ENCODE measurements at regions not wholly inside any gene's neighbourhood (a gene's known extent, or its start where the extent isn't known, plus 50 kb on each side); places are given as distances from the start of the nearest gene placed in this dataset.

DNA sequence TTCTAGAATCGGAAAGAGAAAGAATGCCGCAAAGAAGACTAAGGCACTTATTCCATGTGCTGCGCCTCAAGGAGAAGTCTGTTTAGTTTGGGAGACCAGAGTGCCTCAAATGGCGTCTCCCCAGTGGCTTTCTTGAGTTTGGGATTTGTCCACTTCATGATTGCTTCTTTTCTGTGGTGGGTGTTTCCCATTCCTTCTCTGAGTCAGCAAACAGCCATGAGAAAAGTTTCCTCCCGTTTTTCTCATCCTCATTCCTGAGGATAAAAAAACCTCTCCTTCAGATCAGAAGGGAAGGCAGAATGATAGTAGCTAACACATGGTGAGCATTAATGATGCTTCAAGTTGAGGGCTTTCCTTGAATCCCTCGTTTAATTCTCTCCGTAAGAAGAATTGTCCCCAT is 275.9 kb upstream of the WWC1 start:
- no peak for DNase-seq (ENCODE audit: low read depth in 4 of 4, low spot score in 1 of 4)

DNA sequence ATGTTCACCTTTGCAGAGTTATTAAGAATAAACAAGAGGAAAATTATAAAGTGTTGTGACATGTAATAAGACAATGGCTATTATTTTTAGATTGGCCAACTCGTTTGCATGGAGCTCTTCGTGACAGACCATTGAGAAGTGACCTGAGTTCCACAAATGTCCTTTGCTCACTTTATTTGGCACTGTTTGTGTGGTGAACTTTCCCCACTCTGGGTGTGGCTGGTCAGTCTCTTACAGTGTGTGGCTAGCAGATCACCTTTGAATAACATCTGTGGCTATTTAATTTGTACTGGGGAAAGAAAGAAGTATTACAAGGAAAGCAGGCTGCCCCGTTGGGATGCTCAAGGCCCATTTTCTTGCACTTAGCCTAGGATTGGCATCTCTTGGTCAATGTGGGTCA is 274.1 kb upstream of the WWC1 start:
- no peak for DNase-seq (ENCODE audit: low read depth in 4 of 4, low spot score in 1 of 4)

DNA sequence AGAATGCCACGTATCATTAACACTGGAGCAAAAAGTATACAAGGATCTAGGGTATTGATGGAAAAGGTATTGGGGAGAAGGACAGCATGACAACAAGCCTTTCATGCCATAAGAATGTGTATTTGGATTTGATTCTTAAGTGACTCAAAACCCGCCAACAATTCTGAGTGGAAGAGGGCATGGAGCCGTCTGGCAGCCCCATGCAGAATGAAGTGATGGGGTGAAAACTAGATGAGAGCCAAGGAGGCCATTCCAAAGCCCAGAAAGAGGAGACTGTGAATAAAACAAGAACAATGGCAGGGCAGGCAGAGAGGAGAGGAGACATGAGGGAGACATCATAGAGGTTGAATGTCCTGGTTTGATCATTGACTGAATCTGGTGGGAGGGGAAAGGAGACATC is 272.3 kb upstream of the WWC1 start:
- no peak for DNase-seq (ENCODE audit: low read depth in 4 of 4, low spot score in 1 of 4)

DNA sequence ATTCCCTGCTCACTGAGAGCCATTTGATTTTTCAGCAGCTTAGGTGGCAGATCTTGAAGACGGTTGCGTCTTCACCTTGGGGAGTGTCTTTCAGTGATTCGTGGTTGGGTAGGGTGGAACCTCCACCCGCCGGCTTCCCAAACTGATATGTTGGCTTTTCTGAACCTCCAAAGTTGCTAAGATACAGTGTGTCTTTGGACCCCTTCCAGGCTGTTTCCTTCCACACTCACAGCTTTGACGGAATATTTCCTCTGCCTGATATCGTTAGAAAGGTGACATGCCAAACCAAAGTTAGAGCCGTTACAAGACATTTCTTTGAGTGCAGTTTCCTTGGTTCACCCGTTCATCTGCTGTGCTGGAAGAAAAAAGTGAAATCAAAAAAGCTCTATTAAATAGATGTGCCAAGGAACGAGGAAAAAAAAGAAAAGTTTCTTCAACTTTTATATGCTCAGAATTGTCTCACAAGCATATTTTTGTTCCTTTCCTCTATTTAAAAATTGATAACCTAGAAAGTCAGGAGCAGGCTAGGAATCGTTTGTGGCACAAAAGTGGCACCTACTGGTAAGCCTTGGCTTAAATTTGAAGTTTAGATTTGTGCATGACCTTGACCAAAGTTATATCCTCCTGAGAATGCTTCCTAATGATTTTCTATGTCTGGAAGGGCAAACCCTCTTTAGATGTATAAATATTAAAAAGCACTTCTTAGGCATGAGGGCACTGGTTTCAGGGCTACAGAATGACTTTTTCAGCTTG is 270.7 kb upstream of the WWC1 start:
- no peak for DNase-seq (ENCODE audit: low read depth in 4 of 4, low spot score in 1 of 4)

DNA sequence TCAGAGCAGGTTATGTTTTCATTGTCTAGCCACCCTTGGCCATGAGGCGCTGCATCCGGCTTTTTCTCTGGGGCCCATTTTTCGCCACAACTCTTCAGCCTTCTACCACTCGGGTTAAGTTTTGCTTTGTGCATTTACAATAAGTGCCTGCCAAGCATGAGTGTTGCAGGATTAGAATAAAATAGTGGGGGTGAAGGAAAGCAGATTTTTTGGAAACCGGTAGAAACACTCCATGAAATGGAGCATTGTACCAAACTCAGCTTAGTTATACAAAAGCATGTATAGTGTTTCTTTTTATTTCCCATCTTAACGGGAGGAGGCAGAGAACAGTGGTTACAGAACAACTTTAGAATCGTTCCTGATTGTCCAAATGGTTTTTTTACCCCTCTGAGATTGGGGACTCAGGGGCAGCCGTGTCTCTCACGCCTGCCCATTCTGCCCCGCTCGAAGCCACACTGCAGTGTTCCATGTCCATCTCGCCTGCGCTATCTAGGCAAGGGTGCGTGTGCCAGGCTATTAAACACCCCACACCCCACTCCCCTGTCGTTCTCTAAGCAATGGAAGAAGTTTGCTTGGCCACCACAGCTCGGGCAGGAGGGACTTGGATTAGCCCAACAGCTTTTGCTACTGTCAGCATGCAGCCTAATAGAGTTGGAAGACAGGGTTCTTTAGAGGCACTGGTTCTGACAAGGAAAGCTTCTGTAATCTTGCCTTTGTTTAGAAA is 268.8 kb upstream of the WWC1 start:
- DNase-seq (ENCODE audit: low read depth in 4 of 4, low spot score in 1 of 4) = no peak

DNA sequence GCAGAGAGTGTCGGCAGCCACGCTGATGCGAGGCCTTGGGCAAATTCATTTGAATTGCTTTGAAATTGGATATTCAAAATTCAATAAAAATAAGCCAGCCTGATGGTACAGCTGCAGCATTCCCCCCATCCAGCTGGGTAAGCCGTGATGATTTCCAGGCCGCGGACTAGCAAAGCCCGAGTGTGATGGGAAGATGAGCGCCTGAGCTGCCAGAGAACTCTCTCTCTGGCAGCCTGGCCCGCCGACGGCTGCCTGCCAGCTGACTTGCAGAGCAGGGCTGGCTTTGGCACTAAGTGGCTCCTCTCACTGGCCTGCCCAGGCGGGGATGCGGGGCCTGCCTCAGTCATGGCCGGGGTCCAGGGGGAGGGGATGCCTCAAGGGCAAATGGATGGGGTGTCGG is 268.3 kb upstream of the WWC1 start:
- no peak for DNase-seq (ENCODE audit: low read depth in 4 of 4, low spot score in 1 of 4)

DNA sequence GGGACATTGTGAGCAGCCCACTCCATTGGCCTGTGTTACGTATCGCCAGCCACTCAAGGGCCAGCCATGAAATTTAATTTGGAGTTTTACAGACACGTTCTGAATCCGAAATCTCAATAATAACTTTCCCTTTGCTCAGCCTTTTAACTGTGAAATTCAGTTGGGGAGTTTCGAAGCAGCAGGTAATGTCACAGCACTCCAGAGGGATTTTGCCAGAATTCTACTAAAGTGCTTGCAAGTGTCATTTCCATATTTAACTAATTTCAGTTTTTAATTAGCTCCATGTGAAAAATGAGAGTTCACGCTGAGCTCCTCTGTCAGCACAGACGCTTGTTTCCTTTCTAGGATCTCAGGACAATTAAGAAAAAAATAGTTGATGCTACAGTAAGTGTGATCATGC is 267.1 kb upstream of the WWC1 start:
- no peak for DNase-seq (ENCODE audit: low read depth in 4 of 4, low spot score in 1 of 4)

DNA sequence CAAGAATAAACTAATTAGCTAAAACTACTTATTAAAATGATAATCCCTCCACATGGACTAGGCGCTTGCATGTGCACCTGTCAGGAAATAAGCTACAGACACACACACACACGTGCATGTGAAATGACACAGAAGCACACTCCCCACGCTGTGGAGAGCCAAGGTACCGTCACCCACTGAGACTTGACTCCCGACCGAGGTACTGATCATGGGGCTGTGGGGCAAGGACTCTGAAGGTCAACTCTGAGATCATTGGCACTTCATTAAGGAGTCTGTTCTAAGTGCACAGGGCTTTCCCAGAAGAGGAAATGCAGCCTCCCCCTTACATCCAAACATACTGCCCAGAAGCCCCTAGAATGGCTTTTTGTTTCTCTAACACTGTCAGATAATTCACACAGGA is 264.4 kb upstream of the WWC1 start:
- DNase-seq (ENCODE audit: low read depth in 4 of 4, low spot score in 1 of 4) = no peak

DNA sequence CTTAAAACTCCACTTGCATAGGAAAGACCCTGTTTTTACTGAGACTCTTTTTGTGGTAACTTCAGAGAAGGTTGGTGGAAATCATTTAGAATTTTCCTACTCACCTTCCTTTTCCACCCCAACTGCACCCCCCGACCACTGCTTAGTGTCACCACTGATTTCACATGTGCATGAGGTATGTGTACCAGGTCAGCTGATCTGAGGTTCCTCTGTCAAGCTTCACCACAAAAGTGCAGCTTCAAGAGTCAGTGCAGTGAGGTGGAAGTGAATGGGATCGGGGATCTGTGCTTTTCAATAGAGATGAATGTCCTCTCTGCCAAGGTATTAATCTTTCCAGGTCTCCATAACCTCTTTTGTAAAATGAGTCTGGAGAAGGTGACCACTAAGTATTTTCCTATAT is 260.5 kb upstream of the WWC1 start:
- DNase-seq (ENCODE audit: low read depth in 4 of 4, low spot score in 1 of 4) = no peak

DNA sequence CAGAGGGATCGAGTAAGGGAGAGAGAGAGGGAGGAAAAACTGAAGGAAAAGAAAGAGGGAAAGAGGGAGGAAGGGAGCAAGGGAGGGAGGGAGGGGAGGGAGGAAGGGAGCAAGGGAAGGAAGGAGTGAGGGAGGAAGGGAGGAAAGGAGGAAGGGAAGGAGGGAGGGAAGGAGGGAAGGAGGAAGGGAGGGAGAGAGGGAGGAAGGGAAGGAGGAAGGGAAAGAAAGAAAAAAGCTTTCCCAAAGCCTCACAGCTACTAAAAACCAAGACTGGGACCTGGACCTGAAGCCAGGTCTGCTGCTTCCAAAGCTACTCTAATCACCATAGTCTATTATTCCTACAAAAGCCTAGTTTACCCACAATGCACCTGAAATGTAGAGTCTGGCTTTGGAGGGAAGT is 259.8 kb upstream of the WWC1 start:
- no peak for DNase-seq (ENCODE audit: low read depth in 4 of 4, low spot score in 1 of 4)

DNA sequence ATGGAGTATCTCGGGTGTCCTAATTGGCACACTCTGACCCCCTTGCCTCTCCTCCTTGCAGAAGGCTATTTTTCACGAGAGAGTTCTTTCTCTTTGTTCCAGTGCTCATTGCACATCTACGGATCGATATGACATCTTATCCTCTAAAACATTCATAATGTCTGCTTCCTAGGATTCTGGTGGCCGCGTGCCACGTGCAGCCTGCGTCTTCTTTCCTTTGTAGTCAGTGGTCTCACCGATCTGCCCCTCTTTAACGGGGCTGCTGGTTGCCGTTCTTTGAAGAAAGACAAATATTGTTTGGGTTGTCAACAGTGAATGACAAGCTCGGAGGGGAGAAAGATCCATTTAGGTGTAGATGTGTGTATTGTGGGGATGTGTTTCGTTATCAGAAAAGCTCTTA is 252.4 kb upstream of the WWC1 start:
- no peak for DNase-seq (ENCODE audit: low read depth in 4 of 4, low spot score in 1 of 4)

DNA sequence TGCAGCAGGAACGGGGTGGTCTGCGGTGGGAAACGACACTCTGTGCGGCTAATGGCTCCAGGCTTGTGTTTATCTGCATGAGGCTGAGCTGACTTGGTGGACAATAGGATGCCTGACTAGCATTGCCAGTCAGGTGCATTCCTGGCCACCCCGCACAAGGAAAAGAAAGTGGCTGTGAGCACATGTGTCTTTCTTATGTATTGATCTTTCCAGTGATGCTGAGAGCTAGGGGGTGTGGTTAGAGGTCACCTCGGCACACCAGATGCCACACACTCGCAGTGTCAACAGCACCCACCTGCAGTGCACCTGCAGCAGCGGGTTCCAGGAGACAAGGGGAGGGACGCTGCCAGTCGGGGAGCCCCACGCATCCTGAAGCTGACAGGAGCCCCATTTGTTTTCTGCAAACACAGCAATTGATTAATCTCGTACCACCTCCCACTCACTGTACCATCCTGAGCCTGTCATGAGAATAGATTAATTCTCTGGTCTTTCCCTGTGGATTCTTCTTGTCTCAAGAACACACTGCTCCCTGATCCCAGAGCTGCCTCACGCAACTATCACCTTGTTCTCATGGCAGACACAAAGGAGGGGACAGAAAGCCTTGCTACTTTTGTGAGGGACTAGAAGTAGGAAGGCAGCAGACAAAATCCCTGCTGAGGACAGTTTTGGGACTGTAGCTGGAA is 251.7 kb upstream of the WWC1 start:
- no peak for DNase-seq (ENCODE audit: low read depth in 4 of 4, low spot score in 1 of 4)

DNA sequence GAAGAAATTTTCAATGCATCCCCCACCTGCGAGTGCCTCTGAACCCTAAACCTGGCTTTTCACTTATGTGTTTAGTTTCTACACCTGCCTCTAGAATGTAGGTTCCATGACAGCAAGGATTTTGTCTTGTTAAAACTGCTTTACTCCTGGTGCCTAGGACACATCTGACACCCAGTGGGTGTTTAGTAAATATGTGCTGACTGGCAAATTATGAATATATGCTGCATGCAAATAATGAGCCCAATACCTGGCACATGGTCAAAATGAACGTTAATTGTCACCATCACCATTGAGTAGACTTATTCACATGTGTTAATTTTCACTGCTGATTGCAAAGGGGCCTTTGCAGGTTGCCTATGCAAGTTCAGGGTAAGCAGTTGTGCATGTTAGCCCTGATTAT is 249.9 kb upstream of the WWC1 start:
- no peak for DNase-seq (ENCODE audit: low read depth in 4 of 4, low spot score in 1 of 4)

DNA sequence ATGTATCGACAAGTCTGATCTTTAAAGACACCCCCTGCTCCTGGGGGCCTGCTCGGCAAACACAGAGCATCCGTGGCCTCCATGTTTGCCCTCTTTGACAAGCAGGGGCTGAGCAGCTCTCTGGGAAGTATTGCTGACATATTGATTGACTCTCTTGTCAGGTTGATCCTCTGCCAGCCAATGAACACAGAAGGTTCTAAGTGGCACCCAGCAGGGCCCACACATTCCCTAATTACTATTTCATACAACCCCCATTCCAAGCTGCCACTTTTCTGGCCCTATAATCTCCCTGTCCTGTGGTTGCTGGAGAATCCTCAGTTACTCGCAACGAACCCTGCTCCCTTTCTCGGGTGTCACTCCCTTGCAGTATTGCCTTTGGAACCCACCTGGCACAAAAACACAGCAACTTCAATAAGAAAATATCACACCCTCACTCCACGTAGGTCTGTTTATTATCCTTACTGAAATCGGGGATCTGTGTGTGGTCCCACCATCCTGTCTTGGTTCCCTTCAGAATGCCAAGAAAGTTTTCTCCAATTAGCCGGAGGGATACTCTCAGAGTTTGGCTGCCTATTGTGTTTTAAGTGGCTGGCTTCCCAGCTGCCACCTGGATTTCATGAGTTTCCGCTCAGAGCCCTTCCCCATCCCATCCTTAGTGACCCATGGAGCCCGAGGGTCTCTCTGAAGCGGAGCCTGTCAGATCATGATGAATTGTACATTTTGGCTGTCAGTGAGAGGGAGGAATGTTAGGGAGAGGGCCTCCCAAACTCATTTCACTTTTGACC is 249.0 kb upstream of the WWC1 start:
- no peak for DNase-seq (ENCODE audit: low read depth in 4 of 4, low spot score in 1 of 4)

DNA sequence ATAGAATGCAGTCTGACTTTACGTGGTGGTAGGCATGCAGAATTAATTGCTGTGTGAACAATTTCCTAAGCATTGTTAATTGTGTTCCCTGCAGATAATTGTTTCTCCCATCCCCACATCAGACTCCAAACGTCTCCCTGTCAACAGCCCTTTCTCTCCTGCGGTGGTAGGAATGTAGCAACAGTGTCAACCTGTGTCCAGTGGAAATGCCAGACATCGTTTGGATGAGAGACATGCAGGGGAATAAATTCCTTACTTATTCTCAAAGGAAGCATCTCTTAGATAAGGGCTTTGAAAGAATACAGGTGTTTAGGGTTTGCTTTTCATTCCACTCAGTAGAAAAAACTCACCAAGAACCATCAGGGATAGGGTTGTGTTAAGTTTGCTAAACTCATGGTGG is 245.3 kb upstream of the WWC1 start:
- DNase-seq (ENCODE audit: low read depth in 4 of 4, low spot score in 1 of 4) = no peak

DNA sequence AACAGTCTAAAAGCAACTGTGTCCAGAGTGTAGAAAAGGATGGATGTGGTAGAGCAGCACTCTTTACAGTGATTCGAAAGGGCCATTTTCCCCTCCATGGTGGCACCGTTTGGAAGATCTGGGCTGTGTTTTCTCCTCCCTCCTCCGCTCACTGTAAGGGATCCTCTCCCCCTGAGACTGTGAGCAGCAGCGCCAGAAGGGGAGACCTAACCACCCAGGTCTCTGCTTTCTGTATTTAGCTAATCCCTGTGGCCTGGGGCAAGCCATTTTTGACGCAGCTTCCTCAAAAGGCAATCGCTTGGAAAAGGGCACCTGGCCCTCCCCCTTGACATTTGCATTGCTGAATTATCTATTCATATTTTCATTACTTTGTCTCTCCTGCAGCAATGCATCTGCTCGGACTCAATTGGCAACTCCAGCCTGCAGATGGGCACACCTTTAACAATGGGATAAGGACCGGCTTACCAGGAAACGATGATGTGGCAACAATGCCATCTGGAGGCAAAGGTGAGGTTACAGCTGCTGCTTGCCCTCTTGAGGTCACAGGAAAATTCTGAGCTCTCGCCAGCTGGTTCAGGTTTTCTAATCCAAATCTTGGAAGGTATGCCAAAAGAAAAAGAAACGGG is 244.3 kb upstream of the WWC1 start:
- DNase-seq (ENCODE audit: low read depth in 4 of 4, low spot score in 1 of 4) = no peak

DNA sequence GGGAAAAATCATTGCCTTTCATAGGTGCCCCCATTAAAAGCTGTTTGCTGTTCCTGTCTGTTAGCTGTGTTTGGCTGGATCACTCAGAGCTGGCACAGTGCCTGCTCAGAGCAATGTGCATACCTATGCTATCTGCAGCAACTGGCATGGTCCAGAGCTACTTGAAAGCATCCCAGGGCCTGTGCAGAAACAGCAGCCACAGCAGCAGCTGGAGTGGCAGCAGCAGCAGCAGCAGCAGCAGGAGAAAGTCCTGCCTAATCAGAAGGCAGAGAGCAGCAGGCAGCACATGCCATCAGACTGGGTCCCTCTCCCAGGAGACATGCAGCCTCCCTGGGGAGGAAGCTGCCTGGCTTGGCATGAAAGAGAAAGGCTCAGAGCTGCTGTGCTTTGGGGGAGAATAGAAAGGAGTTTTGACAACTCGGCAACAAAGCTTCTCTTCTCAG is 243.8 kb upstream of the WWC1 start:
- DNase-seq (ENCODE audit: low read depth in 4 of 4, low spot score in 1 of 4) = no peak

DNA sequence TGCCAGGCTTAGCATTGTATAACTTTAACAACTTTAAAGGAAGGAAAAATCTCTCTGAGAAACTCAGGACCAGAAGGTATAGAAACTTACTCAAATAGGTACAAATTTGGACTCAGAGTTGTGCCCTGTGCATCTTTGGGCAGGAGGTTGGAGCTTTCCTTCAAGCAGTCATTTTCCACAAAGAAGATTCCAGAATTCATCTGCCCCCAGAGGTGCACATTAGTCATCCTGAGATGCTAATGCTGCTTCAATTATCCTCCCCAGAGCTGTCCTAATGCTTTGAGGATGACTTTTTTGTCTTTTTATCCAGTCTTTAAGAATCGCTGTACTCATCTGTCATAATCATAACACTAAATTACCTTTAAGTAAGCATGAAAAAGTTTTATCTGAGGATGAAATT is 243.0 kb upstream of the WWC1 start:
- DNase-seq (ENCODE audit: low read depth in 4 of 4, low spot score in 1 of 4) = no peak

DNA sequence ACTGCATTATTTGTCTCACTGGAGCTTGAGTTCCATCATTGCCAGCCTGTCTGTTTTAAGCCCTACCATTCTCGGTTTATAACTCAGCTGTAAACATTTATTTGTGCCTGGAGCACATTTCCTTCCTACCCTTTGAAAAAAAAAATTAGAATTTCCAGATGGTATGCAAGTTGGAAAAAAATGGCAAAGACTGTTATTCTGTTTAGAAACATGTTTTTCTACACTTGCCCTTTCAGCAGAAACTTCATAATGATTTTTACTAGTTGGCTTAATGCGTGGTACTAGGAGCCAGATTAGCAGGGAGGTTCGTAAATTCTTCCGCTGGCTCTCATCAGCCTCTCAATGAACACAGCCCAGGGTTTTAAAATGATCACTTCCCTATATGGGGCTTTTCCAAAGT is 238.8 kb upstream of the WWC1 start:
- DNase-seq (ENCODE audit: low read depth in 4 of 4, low spot score in 1 of 4) = no peak

DNA sequence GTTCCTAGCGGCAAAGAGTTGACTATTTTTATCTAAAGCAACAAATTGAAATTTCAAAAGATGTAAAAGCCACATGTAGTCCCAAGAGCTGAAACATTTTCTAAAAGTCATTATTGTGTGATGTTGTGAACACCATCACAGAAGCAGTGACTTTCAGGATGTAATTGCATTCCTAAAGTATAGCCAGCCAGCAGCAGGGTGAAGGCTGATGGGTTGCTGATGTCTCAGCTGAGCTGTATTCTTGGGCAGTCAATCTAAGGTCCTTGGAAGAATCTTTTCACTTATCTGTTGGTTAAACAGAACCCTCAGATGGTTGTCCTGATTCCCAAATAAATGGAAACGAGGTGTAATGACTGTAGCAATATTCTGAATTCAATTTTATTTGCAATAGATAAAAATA is 237.4 kb upstream of the WWC1 start:
- DNase-seq (ENCODE audit: low read depth in 4 of 4, low spot score in 1 of 4) = no peak

DNA sequence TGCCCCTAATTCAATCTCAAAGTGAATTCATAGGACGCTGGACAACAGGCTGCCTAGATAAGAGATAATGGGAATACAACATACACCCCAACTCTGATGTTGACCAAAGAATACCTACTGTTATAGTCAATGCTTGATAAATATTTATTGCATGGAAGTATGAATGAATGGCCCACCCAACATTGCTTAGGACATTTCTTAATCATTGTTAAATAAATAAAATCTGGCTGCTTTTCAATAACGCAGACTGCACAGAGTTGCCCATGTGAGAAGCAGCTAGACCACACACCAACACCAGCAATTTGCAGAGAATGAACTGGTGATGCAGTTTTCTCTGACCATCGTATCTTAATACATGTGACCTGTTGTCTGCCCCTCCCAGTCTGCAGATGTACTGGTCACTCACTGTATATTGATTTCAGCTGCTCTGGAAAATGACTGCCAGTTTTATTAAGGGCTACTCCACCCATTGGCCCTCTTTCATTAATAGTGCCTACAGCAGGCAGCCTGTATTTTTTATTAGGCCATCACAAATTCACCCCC is 236.2 kb upstream of the WWC1 start:
- DNase-seq (ENCODE audit: low read depth in 4 of 4, low spot score in 1 of 4) = no peak
